ENCODE measurements at regions not wholly inside any gene's neighbourhood (a gene's known extent, or its start where the extent isn't known, plus 50 kb on each side); places are given as distances from the start of the nearest gene placed in this dataset.

- POLR2A ChIA-PET, result no interaction called here
- Histone ChIP-seq H3K4me2 (no peak overlapping the region), H3K9me3 (no peaks in the 10 kb centered on the region), H3K4me1 (no peaks in the 10 kb centered on the region), H3K4me3 (no peak overlapping the region), H3K27ac (no peak overlapping the region)
- ATAC-seq, result no peak
- TF ChIP-seq HOXB5 (CRISPR knock-in tag; IDR thresholded peaks at IDR 0.05), result no peak
- TF ChIP-seq MAFK (IDR thresholded peaks at IDR 0.05; ENCODE audit: partially characterized antibody), result peak; percentile 39
- DNase-seq (ENCODE audit: low read depth in 1 of 2, low spot score in 1 of 2), result no peak
- 34% methylated on average over 8 of the region's 8 CpGs for WGBS (ENCODE audit: missing lambda C conversion rate)
- no peak for FAIRE-seq
- CTCF ChIA-PET, result interaction anchor here (0.6 to 1.6 kb wide), 4 partner anchors 13 to 153 kb away, joined by 3 to 4 read pairs (median 3); no protein-coding TSS in a partner anchor
Measured at GRCh38 chr14:22699801-22700564, 55.8 kb upstream of the OR6J1 start.

GRCh38 chr14:22713631-22713950, 52.9 kb upstream of the OXA1L start:
- no peak for FAIRE-seq
- H3K4me1 ChIP-seq, result peaks cover 15% of the 10 kb centered on the region; the same call in 1 of the 3 replicates
- peak overlapping the region; percentile 79 to 84 for H3K27ac ChIP-seq

GRCh38 chr14:22715186-22715812, 51.2 kb upstream of the OXA1L start:
- ChIA-PET POLR2A (no interaction called here), CTCF (interaction anchor here (0.8 to 1.5 kb wide), 2 partner anchors 117 to 145 kb away, joined by 3 to 8 read pairs; partner anchors contain the start of gene ABHD4)
- H3K4me2 ChIP-seq, result no peak overlapping the region
- DNase-seq (ENCODE audit: low read depth in 1 of 2, low spot score in 1 of 2), result no peak
- no peak overlapping the region for H3K27ac ChIP-seq
- FAIRE-seq, result no peak
- H3K4me1 ChIP-seq, result peaks cover 15% of the 10 kb centered on the region; the same call in 1 of the 3 replicates
- no peak for ATAC-seq
- H3K4me3 ChIP-seq, result no peak overlapping the region
- WGBS (ENCODE audit: missing lambda C conversion rate), result 81% methylated on average over 7 of the region's 8 CpGs
- H3K9me3 ChIP-seq, result no peaks in the 10 kb centered on the region
- TF ChIP-seq POLR2A (IDR thresholded peaks at IDR 0.05; ENCODE audit: low read length), result no peak
- TF ChIP-seq ZFP36 (IDR thresholded peaks at IDR 0.05; ENCODE audit: borderline replicate concordance, partially characterized antibody), result no peak
- no peak for TF ChIP-seq HMGXB4 (CRISPR knock-in tag; IDR thresholded peaks at IDR 0.05; ENCODE audit: borderline replicate concordance)
- no peak for TF ChIP-seq RNF2 (IDR thresholded peaks at IDR 0.05; ENCODE audit: borderline replicate concordance, low read depth)
- no peak for TF ChIP-seq HDAC2 (IDR thresholded peaks at IDR 0.05)
- TF ChIP-seq ATOH8 (CRISPR knock-in tag; IDR thresholded peaks at IDR 0.05; ENCODE audit: low read depth), result no peak
- TF ChIP-seq KDM1A (IDR thresholded peaks at IDR 0.05; ENCODE audit: low read depth), result no peak
- TF ChIP-seq BHLHE40 (IDR thresholded peaks at IDR 0.05; ENCODE audit: low read depth, low read length), result no peak
- TF ChIP-seq CHD4 (IDR thresholded peaks at IDR 0.05; ENCODE audit: borderline replicate concordance), result no peak
- TF ChIP-seq SMC3 (IDR thresholded peaks at IDR 0.05), result no peak

More at GRCh38 chr14:22713631-22713950, 52.9 kb upstream of the OXA1L start:
- TF ChIP-seq EP300 (IDR thresholded peaks at IDR 0.05) (no peak), HOXA7 (CRISPR knock-in tag; IDR thresholded peaks at IDR 0.05) (no peak), SMC3 (IDR thresholded peaks at IDR 0.05) (no peak), SREBF2 (IDR thresholded peaks at IDR 0.05) (no peak), ZNF302 (CRISPR knock-in tag; IDR thresholded peaks at IDR 0.05) (no peak), FOSL2 (IDR thresholded peaks at IDR 0.05) (no peak), FOSL2 (CRISPR knock-in tag; IDR thresholded peaks at IDR 0.05) (no peak), ELK1 (IDR thresholded peaks at IDR 0.05; ENCODE audit: low read depth, low read length) (no peak), HOXB13 (CRISPR knock-in tag; IDR thresholded peaks at IDR 0.05; ENCODE audit: low read depth) (no peak), HOXB5 (CRISPR knock-in tag; IDR thresholded peaks at IDR 0.05) (no peak), CBX8 (IDR thresholded peaks at IDR 0.05) (no peak), REST (IDR thresholded peaks at IDR 0.05) (no peak), MAFK (IDR thresholded peaks at IDR 0.05; ENCODE audit: partially characterized antibody) (no peak), CEBPB (IDR thresholded peaks at IDR 0.05) (no peak), FOXS1 (CRISPR knock-in tag; IDR thresholded peaks at IDR 0.05) (no peak)
- ATAC-seq (peak; percentile 51 to 62), DNase-seq (ENCODE audit: low read depth in 1 of 2, low spot score in 1 of 2) (no peak)
- no peaks in the 10 kb centered on the region for H3K9me3 ChIP-seq
- ChIA-PET POLR2A (interaction anchor here (0.7 to 1.0 kb wide), 2 partner anchors 67 to 183 kb away, joined by 4 to 8 read pairs; no protein-coding TSS in a partner anchor), CTCF (interaction anchor here (0.7 to 1.0 kb wide), 3 partner anchors 53 to 154 kb away, joined by 3 to 4 read pairs (median 3); no protein-coding TSS in a partner anchor)
- 1% methylated on average over 9 of the region's 9 CpGs for WGBS (ENCODE audit: missing lambda C conversion rate)
- peak overlapping the region; percentile 97 for H3K4me2 ChIP-seq
- peak overlapping the region; percentile 61 for H3K4me3 ChIP-seq

Data from A549 (cell line).